T-helper 17 cell (primary cell): ENCODE measurements at regions not wholly inside any gene's neighbourhood (a gene's known extent, or its start where the extent isn't known, plus 50 kb on each side); places are given as distances from the start of the nearest gene placed in this dataset.

Source experiments
- ATAC-seq: fragments of 150-1000 bp; cut with Tn5 transposase; 2 replicates; pipeline ENCODE4 v1.10.0; 2021; ENCODE audit warnings: mild to moderate bottlenecking, moderate library complexity
- DNase-seq, 3 donors: peaks; one replicate each; pipeline versions ENCODE4 v3.0.0 to v3.0.0-alpha.2; 2020 to 2021
- H3K9me3 ChIP-seq: one replicate; pipeline ENCODE4 v1.7.0; 2013; ENCODE audit warnings: low read length, mild to moderate bottlenecking; ENCODE audit not compliant: control insufficient read depth, poor library complexity, severe bottlenecking
- H3K27ac Mint-ChIP-seq: one replicate; pipeline ENCODE4 v1.8.0; 2022; ENCODE audit warnings: mild to moderate bottlenecking, moderate library complexity, mixed read lengths
- H3K27me3 Mint-ChIP-seq: one replicate; pipeline ENCODE4 v1.8.0; 2022; ENCODE audit warnings: mixed read lengths
- H3K36me3 Mint-ChIP-seq: one replicate; pipeline ENCODE4 v1.8.0; 2022; ENCODE audit warnings: low read depth, mixed read lengths
- H3K4me1 Mint-ChIP-seq: one replicate; pipeline ENCODE4 v1.8.0; 2022; ENCODE audit warnings: mild to moderate bottlenecking, mixed read lengths
- H3K4me3 Mint-ChIP-seq: one replicate; pipeline ENCODE4 v1.8.0; 2022; ENCODE audit warnings: mild to moderate bottlenecking, moderate library complexity, mixed read lengths

- Mint-ChIP-seq H3K4me1 (no peaks in the 10 kb centered on the region), H3K27ac (no peak overlapping the region), H3K4me3 (no peak overlapping the region), H3K36me3 (peaks cover 3% of the 10 kb centered on the region), H3K27me3 (peaks cover 75% of the 10 kb centered on the region)
- DNase-seq (no peak), ATAC-seq (no peak)
- peaks cover 4% of the 10 kb centered on the region for H3K9me3 ChIP-seq
Measured at GRCh38 chr10:69703766-69704630, 74.0 kb downstream of the FAM241B start.

DNA sequence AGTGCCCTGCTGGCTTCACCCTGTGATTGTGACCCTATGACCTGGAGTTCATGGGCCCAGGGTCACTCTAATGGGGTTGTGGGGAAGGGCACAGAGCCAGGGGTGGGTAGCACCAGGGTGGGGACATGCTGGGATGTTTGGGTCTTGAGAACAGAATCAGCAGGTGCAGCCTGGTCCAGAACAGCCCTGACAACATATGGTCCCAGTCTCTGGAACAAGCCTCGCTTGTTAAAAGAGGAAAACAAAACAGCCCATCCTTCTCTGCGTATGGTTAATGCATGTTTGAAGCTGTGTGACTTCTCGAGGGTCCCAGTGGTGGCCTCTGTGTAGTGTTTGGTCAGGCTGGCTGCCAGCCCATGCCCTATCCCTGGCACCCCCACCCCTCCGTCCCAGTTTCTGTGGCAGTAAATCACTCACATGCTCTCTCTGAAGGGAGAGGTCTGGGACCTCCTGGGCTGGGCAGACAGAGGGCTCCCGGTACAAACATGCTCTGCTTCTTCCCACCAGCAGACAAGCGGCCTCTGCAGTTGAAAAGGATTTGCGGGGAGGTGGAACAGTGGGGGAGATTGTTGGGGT, 79.4 kb downstream of the FAM241B start:
- H3K4me1 Mint-ChIP-seq, result no peaks in the 10 kb centered on the region
- H3K9me3 ChIP-seq, result peaks cover 2% of the 10 kb centered on the region
- no peak for DNase-seq
- H3K4me3 Mint-ChIP-seq, result no peak overlapping the region
- H3K27ac Mint-ChIP-seq, result no peak overlapping the region
- peaks cover 6% of the 10 kb centered on the region for H3K36me3 Mint-ChIP-seq
- H3K27me3 Mint-ChIP-seq, result peaks cover 65% of the 10 kb centered on the region
- ATAC-seq, result no peak

DNA sequence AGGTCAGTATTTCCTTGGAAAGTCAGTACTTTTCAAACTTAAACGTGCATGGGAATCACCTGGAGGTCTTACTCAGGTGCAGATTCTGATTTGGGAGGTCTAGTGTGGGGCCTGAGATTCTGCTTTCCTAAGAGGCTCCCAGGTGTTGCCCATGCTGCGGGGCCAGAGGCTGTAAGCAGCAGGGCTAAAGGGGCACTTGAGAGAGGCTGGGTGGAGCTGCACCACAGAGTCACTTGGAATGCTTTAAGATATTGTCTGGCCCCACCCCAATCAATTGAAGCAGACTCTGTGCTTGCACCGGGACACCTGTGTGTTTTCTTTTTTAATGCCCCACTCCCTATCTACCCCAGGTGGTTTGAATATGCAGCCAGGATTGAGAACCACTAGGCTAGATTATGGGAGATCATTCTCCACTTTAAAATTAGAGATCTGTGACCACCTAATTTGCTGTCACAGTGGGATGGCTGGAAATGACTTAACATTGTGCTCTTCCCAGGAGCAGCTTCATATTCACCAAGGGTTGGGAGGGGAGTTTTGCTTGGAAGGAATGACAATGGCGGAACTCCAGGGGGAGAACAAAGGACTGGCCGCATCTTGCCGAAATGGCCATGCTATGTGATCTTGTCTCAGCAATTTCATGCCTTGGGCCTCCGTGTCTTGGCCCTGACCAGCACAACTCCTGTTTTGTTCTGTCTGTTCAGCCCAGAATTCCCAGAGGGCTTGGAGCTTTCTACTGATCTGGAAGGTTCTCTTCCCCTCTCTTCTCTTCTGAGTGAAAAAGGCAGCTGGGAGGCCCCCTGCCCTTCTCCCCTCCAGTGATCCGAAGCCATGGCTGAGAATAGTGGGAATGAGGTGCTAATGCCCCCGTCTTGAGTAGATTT, 80.2 kb downstream of the FAM241B start:
- no peak for DNase-seq
- ATAC-seq, result no peak
- H3K27ac Mint-ChIP-seq, result no peak overlapping the region
- peaks cover 6% of the 10 kb centered on the region for H3K36me3 Mint-ChIP-seq
- H3K27me3 Mint-ChIP-seq, result peaks cover 62% of the 10 kb centered on the region
- H3K4me1 Mint-ChIP-seq, result no peaks in the 10 kb centered on the region
- H3K4me3 Mint-ChIP-seq, result no peak overlapping the region
- H3K9me3 ChIP-seq, result no peaks in the 10 kb centered on the region

GRCh38 chr10:69712342-69712741, 82.3 kb downstream of the FAM241B start:
- H3K4me3 Mint-ChIP-seq, result no peak overlapping the region
- no peak overlapping the region for H3K27ac Mint-ChIP-seq

GRCh38 chr10:69714572-69714971, 84.5 kb downstream of the FAM241B start:
- DNase-seq (no peak), ATAC-seq (no peak)
- H3K27ac Mint-ChIP-seq, result no peak overlapping the region
- H3K36me3 Mint-ChIP-seq, result peaks cover 2% of the 10 kb centered on the region
- peaks cover 38% of the 10 kb centered on the region for H3K27me3 Mint-ChIP-seq
- no peak overlapping the region for H3K4me3 Mint-ChIP-seq
- H3K9me3 ChIP-seq, result no peaks in the 10 kb centered on the region
- no peaks in the 10 kb centered on the region for H3K4me1 Mint-ChIP-seq

More at GRCh38 chr10:69712342-69712741, 82.3 kb downstream of the FAM241B start:
- Mint-ChIP-seq H3K36me3 (peaks cover 6% of the 10 kb centered on the region), H3K27me3 (peaks cover 49% of the 10 kb centered on the region), H3K4me1 (no peaks in the 10 kb centered on the region)
- ATAC-seq (no peak), DNase-seq (no peak)
- no peaks in the 10 kb centered on the region for H3K9me3 ChIP-seq

GRCh38 chr10:69715156-69715898, 85.3 kb downstream of the FAM241B start:
- ATAC-seq (no peak), DNase-seq (no peak)
- Mint-ChIP-seq H3K27me3 (peaks cover 32% of the 10 kb centered on the region), H3K27ac (no peak overlapping the region), H3K4me1 (no peaks in the 10 kb centered on the region), H3K4me3 (no peak overlapping the region), H3K36me3 (peaks cover 2% of the 10 kb centered on the region)
- no peaks in the 10 kb centered on the region for H3K9me3 ChIP-seq

DNA sequence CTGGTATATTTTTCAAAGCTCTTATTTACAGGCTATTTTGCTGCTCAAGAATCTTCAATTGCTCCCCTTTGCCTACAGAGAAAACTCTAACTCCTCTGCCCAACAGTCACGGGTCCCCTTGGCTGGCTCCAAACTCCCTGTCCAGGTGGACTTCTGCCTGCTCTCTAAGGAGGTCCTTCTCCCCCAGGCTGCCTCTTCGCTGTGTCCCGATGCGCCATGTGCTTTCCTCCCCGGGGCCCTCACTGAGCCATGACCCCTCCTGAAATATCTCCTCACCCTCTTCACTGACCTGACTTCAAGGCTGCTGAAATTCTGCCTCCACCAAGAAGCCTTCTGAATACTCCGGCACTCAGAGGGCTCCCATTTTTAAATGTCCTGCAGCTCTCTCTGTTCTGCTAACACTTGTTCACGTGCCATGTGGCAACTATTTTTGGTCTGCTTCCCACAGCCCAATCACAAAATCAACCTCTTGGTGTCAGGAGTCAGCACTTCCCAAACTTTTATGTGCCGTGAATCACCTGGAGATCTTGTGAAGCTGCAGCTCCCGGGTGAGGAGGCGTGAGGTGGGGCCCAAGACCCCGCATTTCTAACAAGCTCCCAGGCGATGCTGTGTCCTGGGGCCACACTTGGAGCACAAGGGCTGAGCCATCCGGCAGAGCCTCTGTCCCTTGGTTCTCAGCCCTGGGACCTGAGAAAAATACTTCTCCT, 85.7 kb upstream of the COL13A1 start:
- no peak overlapping the region for H3K4me3 Mint-ChIP-seq
- DNase-seq, result no peak
- H3K9me3 ChIP-seq, result no peaks in the 10 kb centered on the region
- H3K27ac Mint-ChIP-seq, result no peak overlapping the region
- ATAC-seq, result no peak
- H3K27me3 Mint-ChIP-seq, result peaks cover 26% of the 10 kb centered on the region
- H3K36me3 Mint-ChIP-seq, result peaks cover 2% of the 10 kb centered on the region
- no peaks in the 10 kb centered on the region for H3K4me1 Mint-ChIP-seq

DNA sequence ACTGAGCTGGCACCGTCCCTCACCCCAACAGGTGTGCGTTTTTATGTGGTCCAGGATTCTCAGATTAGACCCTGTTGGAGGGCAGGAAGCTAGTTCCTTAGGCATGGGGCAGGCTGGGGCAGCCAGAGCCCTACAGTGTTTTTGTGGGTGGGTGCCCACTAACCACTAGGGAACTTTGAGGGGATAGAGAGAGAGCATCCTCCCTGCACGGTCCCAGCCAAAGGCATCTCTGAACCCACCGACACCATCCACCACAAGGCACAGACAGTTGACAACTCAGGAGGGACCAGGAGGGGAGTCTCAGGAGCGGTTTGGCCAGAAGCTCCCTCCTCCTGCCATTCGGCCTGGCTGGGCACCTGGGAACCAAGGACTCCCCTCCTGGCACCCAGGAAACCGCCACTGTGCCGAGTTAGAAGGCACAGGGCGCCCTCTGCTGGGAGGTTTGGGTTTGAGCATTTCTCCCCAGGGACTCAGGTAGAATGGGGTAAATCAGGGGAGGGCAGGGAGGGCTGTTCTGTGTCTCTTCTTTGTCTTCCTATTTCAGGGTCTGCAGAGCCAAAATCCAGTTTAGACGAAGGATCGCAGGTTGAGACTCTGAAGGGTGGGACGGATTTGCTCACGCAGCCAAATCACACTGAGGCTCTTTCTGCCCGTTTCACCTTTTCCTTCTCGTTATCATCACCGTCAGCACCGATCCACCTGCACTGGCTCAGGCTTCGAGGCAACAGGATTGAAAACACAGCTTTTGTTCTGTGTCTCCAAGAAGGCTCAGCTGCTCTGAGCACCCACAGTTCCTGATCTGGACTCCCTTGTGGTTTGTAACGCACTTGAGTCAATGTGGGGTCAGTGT, 84.8 kb upstream of the COL13A1 start:
- no peak overlapping the region for H3K27ac Mint-ChIP-seq
- H3K4me1 Mint-ChIP-seq, result no peaks in the 10 kb centered on the region
- no peaks in the 10 kb centered on the region for H3K9me3 ChIP-seq
- ATAC-seq, result peak; percentile 42
- peak; percentile 28 to 51 (median 32) for DNase-seq
- H3K4me3 Mint-ChIP-seq, result no peak overlapping the region
- H3K27me3 Mint-ChIP-seq, result peaks cover 28% of the 10 kb centered on the region
- H3K36me3 Mint-ChIP-seq, result no peaks in the 10 kb centered on the region

DNA sequence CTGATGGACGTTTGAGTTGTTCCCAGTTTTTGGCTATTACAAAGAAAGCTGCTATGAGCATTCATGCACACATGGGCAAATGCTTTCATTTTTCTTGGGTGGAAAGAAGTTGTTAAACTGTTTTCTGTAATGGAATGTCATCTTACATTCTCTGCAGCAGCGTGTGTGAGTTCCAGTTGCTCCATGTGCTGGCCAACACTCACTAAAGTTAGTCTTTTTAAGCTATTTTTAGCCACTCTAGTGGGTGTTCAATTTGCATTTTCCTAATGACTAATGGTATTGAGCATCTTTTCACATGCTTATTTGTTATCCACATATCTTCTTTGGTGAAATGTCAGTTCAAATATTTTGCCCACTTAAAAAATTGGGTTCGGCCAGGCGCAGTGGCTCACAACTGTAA, 82.8 kb upstream of the COL13A1 start:
- Mint-ChIP-seq H3K4me1 (peaks cover 2% of the 10 kb centered on the region), H3K27ac (no peak overlapping the region), H3K27me3 (peaks cover 39% of the 10 kb centered on the region), H3K36me3 (no peaks in the 10 kb centered on the region), H3K4me3 (no peak overlapping the region)
- H3K9me3 ChIP-seq, result no peaks in the 10 kb centered on the region
- no peak for ATAC-seq
- no peak for DNase-seq

DNA sequence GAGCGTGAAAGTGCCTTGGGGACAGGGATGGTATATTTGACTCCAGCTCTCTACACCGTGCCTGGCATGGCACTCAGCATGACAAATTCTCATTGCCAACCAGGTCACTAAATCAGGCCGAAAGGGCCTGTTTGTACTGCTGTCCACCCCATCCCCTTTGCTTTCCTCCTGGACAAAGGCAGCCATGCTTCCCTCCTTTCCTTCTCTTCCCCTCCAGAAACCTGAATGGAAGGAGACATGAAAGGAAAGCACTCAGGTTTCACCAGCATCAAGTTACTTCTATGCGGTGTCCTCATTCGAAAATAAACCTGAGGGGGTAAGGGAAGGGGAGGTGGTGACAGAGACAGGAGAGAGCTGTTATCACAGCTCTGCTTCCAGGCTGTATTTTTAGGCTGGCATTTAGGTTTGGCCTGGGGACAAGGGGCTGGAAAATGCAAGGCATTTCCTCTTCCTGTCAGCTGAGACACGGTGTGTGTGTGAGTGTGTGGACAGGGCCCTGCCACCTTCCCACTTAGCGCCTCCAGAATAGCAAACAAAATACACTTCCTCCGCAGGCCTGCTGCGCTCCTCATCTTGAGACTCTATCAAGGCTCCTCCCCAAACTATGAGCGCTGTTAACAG, 79.9 kb upstream of the COL13A1 start:
- Mint-ChIP-seq H3K27me3 (peaks cover 57% of the 10 kb centered on the region), H3K4me1 (peaks cover 2% of the 10 kb centered on the region), H3K27ac (no peak overlapping the region), H3K4me3 (no peak overlapping the region), H3K36me3 (no peaks in the 10 kb centered on the region)
- ATAC-seq (no peak), DNase-seq (no peak)
- no peaks in the 10 kb centered on the region for H3K9me3 ChIP-seq

DNA sequence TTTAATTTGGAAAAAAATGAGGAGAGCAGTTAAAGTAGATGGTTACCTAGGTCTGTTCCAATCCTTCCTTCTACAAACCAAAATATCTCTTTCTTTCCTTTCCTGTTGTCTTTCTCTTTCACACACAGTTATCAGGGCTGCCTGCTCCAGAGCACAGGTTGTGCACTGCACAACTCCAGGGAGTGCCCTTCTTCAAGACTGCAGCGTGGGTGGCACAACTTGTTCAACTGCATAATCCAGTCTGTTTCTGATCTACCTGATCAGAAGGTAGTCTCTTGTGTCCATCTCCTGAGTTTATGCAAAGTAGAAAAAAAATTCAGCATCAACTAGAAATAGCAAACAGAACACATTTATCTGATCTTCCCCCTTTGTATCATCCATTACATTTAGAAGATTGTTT, 78.1 kb upstream of the COL13A1 start:
- ATAC-seq (no peak), DNase-seq (no peak)
- peaks cover 62% of the 10 kb centered on the region for H3K27me3 Mint-ChIP-seq
- no peak overlapping the region for H3K27ac Mint-ChIP-seq
- H3K4me3 Mint-ChIP-seq, result no peak overlapping the region
- no peaks in the 10 kb centered on the region for H3K36me3 Mint-ChIP-seq
- H3K4me1 Mint-ChIP-seq, result peaks cover 2% of the 10 kb centered on the region
- H3K9me3 ChIP-seq, result no peaks in the 10 kb centered on the region
